ENCODE measurements at regions not wholly inside any gene's neighbourhood (a gene's known extent, or its start where the extent isn't known, plus 50 kb on each side); places are given as distances from the start of the nearest gene placed in this dataset.
A peak's percentile ranks its signal among the peaks of the same experiment; 100 is the strongest.
"Not testable (repeated sequence)": the region's sequence is repeated elsewhere in the genome, so short reads cannot be mapped to it uniquely, and the experiment has no call there.

DNA sequence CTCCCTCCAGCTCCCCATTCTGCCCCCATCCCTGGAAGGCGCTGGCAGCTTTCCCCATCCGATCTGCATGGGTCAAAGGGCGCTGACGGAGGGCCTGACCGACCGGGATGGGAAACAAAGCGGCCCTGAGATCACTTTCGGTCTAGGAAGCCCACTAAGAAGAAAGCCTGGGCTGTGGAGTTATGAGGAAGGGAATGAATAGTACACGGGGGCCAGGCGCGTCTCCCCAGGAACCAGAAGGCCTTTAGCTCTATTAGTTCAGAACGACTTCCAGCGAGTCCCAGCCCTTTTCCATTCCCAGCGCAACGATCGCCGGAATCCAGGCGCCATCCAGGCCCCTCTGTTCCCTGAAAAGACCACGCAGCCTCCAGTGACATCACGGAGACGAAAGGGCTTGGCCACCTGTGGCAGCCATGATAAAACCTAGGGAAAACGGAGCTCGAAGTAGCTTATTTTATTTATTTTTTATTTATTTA, 70.1 kb upstream of the CCDC180 start:
- no peaks in the 10 kb centered on the region for H3K9me2 ChIP-seq (ENCODE audit: insufficient read depth)
- no peaks in the 10 kb centered on the region for H3K79me2 ChIP-seq (ENCODE audit: insufficient read depth)
- in situ Hi-C loops (cut with MboI) = no loop called here
- no peak for DNase-seq
- no peaks in the 10 kb centered on the region for H3K36me3 ChIP-seq (ENCODE audit: low read depth)
- H3K9ac ChIP-seq = peak overlapping the region; percentile 81; the same call in 1 of the 2 replicates
- H3K4me1 ChIP-seq (ENCODE audit: insufficient read depth) = no peaks in the 10 kb centered on the region
- H3K9me3 ChIP-seq (ENCODE audit: low read depth) = no peaks in the 10 kb centered on the region
- peak overlapping the region; percentile 99 for H2AFZ ChIP-seq
- H3K27me3 ChIP-seq (replicated peaks; ENCODE audit: insufficient read depth) = no peaks in the 10 kb centered on the region
- peak overlapping the region; percentile 82; the same call in 1 of the 2 replicates for H3K4me3 ChIP-seq
- TF ChIP-seq EZH2phosphoT487 (IDR thresholded peaks at IDR 0.05; ENCODE audit: insufficient read depth, low read depth) (no peak), EZH2 (IDR thresholded peaks at IDR 0.05; ENCODE audit: insufficient read depth, poor library complexity, severe bottlenecking) (no peak)
- H3F3A ChIP-seq (ENCODE audit: insufficient read depth) = peaks cover 13% of the 10 kb centered on the region; the same call in 1 of the 2 replicates
- peak overlapping the region; percentile 82 for H3K4me2 ChIP-seq (ENCODE audit: unreplicated experiment)
- WGBS, 2 experiments (ENCODE audit: low coverage in 1 of 2, low lambda C conversion rate in 2 of 2, missing lambda C conversion rate in 2 of 2) = 78 to 79% methylated on average over 23 of the region's 23 CpGs
- H3K27ac ChIP-seq = no peak overlapping the region
- H4K20me1 ChIP-seq (ENCODE audit: insufficient read depth) = no peaks in the 10 kb centered on the region

DNA sequence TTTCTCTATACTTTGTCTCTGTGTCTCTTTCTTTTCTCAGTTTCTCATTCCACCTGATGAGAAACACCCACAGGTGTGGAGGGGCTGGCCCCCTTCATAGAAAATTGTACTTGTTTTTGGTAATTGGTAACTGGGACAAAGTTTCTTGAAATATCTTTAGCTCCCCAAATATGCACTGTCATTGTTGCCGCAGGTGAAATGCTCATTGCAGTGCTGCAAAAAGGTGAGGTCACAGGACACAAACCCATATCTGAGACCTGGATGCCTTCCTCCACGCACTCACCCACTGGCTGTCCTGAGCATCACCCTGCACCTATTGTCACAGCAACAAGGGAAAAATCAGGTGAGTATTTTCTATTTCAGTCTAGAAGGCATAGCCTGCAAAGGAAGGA, 74.5 kb upstream of the CCDC180 start:
- in situ Hi-C loops (cut with MboI); H3K27ac ChIP-seq; H3K9ac ChIP-seq; H3K9me3 ChIP-seq (ENCODE audit: low read depth); H3K4me2 ChIP-seq (ENCODE audit: unreplicated experiment); H3K36me3 ChIP-seq (ENCODE audit: low read depth); H3K4me3 ChIP-seq; H3K9me2 ChIP-seq (ENCODE audit: insufficient read depth); H3K79me2 ChIP-seq (ENCODE audit: insufficient read depth); DNase-seq; H3F3A ChIP-seq (ENCODE audit: insufficient read depth); H2AFZ ChIP-seq; H4K20me1 ChIP-seq (ENCODE audit: insufficient read depth); H3K4me1 ChIP-seq (ENCODE audit: insufficient read depth): not testable (repeated sequence)
- WGBS, 2 experiments (ENCODE audit: low coverage in 1 of 2, low lambda C conversion rate in 2 of 2, missing lambda C conversion rate in 2 of 2) = 83% methylated on average over 2 of the region's 2 CpGs
- peaks cover 11% of the 10 kb centered on the region for H3K27me3 ChIP-seq (replicated peaks; ENCODE audit: insufficient read depth)

GRCh38 chr9:97232060-97233008, 75.1 kb upstream of the CCDC180 start:
- H4K20me1 ChIP-seq (ENCODE audit: insufficient read depth); H3K79me2 ChIP-seq (ENCODE audit: insufficient read depth); H3K4me3 ChIP-seq; H3K9ac ChIP-seq; H3F3A ChIP-seq (ENCODE audit: insufficient read depth); H2AFZ ChIP-seq; DNase-seq; H3K4me1 ChIP-seq (ENCODE audit: insufficient read depth); H3K36me3 ChIP-seq (ENCODE audit: low read depth); in situ Hi-C loops (cut with MboI); H3K4me2 ChIP-seq (ENCODE audit: unreplicated experiment); H3K27ac ChIP-seq; H3K9me3 ChIP-seq (ENCODE audit: low read depth); H3K9me2 ChIP-seq (ENCODE audit: insufficient read depth): not testable (repeated sequence)
- WGBS, 2 experiments (ENCODE audit: low coverage in 1 of 2, low lambda C conversion rate in 2 of 2, missing lambda C conversion rate in 2 of 2) = 69 to 77% methylated on average over 13 of the region's 13 CpGs
- peaks cover 11% of the 10 kb centered on the region for H3K27me3 ChIP-seq (replicated peaks; ENCODE audit: insufficient read depth)

- peaks cover 65% of the 10 kb centered on the region for H3K27me3 ChIP-seq (replicated peaks; ENCODE audit: insufficient read depth)
- H3K79me2 ChIP-seq (ENCODE audit: insufficient read depth); H3K4me1 ChIP-seq (ENCODE audit: insufficient read depth); H3K4me2 ChIP-seq (ENCODE audit: unreplicated experiment); DNase-seq; H3K27ac ChIP-seq; H3K4me3 ChIP-seq; H3K36me3 ChIP-seq (ENCODE audit: low read depth); H4K20me1 ChIP-seq (ENCODE audit: insufficient read depth); H3K9me2 ChIP-seq (ENCODE audit: insufficient read depth); H3F3A ChIP-seq (ENCODE audit: insufficient read depth); in situ Hi-C loops (cut with MboI); H2AFZ ChIP-seq; H3K9ac ChIP-seq; H3K9me3 ChIP-seq (ENCODE audit: low read depth): not testable (repeated sequence)
- WGBS, 2 experiments (ENCODE audit: low coverage in 1 of 2, low lambda C conversion rate in 2 of 2, missing lambda C conversion rate in 2 of 2) = 9% methylated on average over 21 of the region's 21 CpGs
Observed at GRCh38 chr9:97222393-97222792, 85.1 kb upstream of the CCDC180 start.

- in situ Hi-C loops (cut with MboI); H2AFZ ChIP-seq; H3K4me3 ChIP-seq; H3K4me1 ChIP-seq (ENCODE audit: insufficient read depth); H3K9me3 ChIP-seq (ENCODE audit: low read depth); H3K27ac ChIP-seq; H3K79me2 ChIP-seq (ENCODE audit: insufficient read depth); H3K36me3 ChIP-seq (ENCODE audit: low read depth); H4K20me1 ChIP-seq (ENCODE audit: insufficient read depth); H3F3A ChIP-seq (ENCODE audit: insufficient read depth); H3K4me2 ChIP-seq (ENCODE audit: unreplicated experiment); H3K9me2 ChIP-seq (ENCODE audit: insufficient read depth); H3K9ac ChIP-seq: not testable (repeated sequence)
- peak; percentile 74 for DNase-seq
- 7 to 10% methylated on average over 56 to 62 of the region's 78 CpGs for WGBS, 2 experiments (ENCODE audit: low coverage in 1 of 2, low lambda C conversion rate in 2 of 2, missing lambda C conversion rate in 2 of 2)
- peaks cover 65% of the 10 kb centered on the region for H3K27me3 ChIP-seq (replicated peaks; ENCODE audit: insufficient read depth)
Observed at GRCh38 chr9:97221478-97222355, 85.7 kb upstream of the CCDC180 start.
